Liver (tissue), 3 donors: ENCODE measurements at regions not wholly inside any gene's neighbourhood (a gene's known extent, or its start where the extent isn't known, plus 50 kb on each side); places are given as distances from the start of the nearest gene placed in this dataset.

ENCODE experiments used
- HNF4A ChIP-seq, 2 donors: conservative IDR thresholded peaks; 2 replicates each; pipeline ENCODE4 v1.6.1; 2016; ENCODE audit warnings: antibody characterized with exemption in 2 of 2, mild to moderate bottlenecking in 2 of 2
- TF ChIP-seq, protein P1 (sequence below): fragments of 150-350 bp; IDR thresholded peaks from 2 replicates; pipeline ENCODE4 v1.5.1; 2017; ENCODE audit warnings: improper control_type of control experiment, low read depth, low read length; ENCODE audit not compliant: missing input control
- donor health status: healthy.
- donor health status: healthy.

DNA sequence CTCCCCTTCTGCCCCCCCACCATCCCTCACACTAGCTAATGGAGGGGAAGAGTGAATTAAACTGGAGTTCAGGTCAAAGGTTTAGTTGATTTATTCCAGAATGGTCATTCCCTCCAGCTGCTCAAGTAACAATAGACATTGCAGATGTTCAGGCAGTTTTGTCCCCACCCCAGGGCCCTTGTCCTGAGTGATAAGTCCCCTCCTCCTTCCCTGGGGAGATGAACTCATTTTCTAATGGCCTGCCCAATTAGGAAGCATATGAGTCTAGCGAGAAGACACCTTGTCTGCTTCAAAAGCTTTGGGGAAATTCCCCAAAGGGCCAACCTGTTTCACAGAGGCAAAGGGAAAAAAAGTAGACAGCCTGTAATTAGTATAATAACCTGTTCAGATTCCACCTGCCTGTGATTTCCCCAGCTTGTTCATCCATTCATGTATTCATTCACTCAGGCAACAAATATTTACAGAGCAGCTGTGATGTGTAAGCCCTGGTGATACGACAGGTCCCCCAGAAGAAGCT lies 165.3 kb downstream of the SHQ1 start:
- TF ChIP-seq, protein P1, sequence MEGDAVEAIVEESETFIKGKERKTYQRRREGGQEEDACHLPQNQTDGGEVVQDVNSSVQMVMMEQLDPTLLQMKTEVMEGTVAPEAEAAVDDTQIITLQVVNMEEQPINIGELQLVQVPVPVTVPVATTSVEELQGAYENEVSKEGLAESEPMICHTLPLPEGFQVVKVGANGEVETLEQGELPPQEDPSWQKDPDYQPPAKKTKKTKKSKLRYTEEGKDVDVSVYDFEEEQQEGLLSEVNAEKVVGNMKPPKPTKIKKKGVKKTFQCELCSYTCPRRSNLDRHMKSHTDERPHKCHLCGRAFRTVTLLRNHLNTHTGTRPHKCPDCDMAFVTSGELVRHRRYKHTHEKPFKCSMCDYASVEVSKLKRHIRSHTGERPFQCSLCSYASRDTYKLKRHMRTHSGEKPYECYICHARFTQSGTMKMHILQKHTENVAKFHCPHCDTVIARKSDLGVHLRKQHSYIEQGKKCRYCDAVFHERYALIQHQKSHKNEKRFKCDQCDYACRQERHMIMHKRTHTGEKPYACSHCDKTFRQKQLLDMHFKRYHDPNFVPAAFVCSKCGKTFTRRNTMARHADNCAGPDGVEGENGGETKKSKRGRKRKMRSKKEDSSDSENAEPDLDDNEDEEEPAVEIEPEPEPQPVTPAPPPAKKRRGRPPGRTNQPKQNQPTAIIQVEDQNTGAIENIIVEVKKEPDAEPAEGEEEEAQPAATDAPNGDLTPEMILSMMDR = no peak
- no peak for TF ChIP-seq HNF4A (conservative IDR thresholded peaks at IDR 0.05)
